RPMI8226 (cell line): ENCODE measurements at regions not wholly inside any gene's neighbourhood (a gene's known extent, or its start where the extent isn't known, plus 50 kb on each side); places are given as distances from the start of the nearest gene placed in this dataset.
"Not testable (repeated sequence)": the region's sequence is repeated elsewhere in the genome, so short reads cannot be mapped to it uniquely, and the experiment has no call there.

Source experiments
- DNase-seq: peaks from one replicate; pipeline ENCODE4 v3.0.0-alpha.2; 2015

DNA sequence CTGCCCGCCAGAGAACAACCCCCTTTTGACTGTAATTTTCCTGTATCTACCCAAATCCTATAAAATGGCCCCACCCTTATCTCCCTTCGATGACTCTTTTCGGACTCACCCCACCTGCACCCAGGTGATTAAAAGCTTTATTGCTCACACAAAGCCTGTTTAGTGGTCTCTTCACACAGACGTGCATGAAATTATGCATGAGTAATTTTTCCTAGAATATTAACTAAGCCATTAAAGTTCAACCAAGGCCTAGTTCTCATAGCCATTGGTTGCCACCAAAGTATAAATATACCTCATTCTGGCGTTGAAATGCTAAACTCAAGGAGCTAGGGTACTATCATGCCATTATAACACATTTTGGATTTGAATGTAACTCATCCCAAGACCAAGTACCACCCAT lies 243.9 kb downstream of the ZNF608 start:
- DNase-seq = no peak

DNA sequence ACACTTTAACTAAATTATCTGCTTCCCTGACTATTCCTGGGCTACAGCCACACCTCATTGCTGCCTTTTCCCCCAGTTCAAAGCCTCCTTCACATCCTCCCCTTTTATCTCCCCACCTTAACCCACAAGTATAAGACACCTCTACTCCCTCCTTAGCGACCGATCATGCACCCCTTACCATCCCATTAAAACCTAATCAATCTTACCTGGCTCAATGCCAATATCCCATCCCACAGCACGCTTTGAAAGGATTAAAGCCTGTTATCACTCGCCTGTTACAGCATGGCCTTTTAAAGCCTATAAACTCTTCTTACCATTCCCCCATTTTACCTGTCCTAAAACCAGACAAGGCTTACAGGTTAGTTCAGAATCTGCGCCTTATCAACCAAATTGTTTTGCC lies 246.6 kb downstream of the ZNF608 start:
- not testable (repeated sequence) for DNase-seq

DNA sequence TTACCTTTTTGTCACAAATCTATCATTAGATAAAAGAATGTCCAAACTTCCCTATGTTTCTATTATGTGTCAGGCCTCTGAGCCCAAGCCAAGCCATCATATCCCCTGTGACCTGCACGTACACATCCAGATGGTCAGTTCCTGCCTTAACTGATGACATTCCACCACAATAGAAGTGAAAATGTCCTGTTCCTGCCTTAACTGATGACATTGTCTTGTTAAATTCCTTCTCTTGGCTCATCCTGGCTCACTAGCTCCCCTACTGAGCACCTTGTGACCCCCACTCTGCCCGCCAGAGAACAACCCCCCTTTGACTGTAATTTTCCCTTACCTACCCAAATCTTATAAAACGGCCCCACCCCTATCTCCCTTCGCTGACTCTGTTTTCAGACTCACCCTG lies 249.5 kb downstream of the ZNF608 start:
- not testable (repeated sequence) for DNase-seq

DNA sequence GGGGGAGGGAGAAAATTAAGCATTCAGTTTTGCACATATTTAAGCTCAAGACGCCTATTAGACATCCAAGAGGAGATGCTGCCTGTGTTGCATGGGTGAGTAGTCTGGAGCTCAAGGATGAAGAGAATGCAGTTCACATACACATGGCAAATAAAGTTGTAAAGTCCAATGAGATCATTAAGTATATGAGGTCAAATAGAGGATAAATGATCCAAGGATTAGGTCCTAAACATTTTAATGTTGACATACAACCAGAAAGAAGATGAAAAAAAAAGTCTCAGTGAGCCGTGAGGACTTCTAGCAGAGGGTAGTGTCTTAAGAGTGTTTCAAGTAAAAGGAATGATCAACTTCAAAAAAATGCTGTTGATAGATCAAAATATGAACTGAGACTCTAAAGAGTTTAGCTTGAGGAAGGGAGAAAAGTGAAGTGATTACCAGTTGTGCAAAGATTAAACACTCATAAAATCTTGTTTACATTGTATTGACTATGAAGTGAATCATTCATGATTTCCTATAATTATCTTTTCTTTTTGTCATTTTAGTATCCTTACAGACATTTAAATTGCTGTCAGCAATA lies 251.8 kb downstream of the ZNF608 start:
- DNase-seq = no peak

DNA sequence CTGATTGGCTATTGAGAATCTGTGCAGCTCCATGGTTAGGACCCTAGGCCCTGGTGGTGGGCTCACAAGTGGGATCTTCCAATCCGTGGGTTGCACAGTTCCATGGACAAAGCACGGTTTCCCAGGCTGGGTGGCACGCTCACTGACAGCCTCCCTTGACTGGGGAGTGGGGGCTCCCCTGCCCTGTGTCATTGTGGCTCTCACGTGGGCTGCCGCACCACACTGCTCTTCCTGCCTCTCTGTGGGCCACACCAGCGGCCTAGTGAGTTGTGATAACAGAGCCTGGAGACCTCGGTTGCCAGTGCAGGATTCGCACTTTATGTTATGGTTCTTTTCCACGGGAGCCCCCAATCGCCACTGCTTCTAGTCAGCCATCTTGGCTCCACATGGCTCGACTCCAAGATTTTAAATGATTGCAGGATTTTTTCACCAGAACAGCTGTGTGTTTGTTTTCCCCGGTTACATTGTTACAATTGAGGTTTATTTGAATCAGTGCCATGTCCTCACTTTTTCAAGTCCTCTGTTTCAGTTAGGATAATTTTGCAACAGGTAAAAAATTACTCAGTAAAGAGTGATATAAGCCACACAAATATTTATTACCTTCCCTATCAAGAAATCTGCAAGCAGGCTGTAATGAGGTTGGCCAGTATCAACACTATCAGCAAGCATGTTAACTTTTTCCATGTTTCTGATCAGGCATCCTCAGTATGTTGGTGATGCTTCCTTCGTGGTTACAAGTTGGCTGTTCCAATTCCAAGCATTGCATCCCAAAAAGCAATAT lies 253.8 kb downstream of the ZNF608 start:
- no peak for DNase-seq

GRCh38 chr5:124490315-124490714 lies 256.1 kb downstream of the ZNF608 start:
- DNase-seq = not testable (repeated sequence)

DNA sequence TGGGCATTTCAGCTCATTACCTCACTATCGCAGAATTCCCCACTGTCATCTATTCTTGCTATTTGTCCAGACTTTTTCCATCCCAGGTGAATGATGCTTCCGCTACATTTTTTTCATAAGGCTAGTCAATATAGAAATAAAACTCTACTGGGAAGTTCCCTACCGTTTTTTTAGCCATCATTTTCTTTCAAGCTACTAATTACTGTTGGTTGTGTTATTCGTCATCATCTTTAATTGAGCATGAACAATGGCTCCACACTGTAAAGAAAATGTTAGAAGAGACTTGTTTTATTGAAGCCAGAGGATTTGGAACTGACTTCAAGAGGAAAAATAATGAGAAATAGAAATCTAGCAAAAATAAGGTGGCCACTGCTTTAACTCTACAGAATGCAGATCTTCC lies 265.0 kb downstream of the ZNF608 start:
- DNase-seq = no peak

DNA sequence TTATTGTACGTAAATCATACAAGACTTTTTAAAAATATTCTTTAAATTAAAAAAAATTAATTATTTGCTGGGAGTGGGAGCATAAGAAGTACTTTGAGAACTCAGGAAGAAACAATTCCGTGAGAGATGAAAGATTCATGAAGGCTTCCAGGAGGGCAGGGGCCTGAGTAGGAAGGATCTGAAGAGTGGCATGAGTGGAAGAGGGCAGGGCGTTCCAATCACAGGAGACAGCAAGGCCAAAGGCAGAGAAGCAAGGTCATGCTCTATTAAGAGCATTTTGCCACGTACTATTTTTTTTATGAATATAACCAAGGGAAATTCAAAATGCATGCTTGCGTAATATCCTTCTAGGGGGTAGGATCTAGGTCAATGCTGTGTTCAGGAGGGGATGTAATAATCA lies 265.5 kb downstream of the ZNF608 start:
- DNase-seq = no peak

DNA sequence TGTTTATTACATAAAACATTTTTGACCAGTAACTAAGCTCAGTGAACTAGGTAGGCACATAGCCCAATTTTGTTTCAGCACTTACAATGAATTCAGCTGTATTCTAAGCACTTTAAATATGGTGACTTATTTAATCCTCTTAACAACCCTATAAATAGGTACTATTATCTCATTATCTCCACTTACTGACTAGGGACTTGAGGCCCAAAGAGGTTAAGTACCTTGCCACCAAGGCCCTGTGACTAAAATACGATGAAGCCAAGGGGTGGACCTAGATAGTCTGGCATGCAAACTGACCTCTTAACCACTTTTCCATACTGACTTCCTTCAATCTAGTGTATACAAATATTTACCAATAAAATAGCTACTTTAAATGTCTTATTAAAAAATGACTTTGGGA lies 266.4 kb downstream of the ZNF608 start:
- no peak for DNase-seq

DNA sequence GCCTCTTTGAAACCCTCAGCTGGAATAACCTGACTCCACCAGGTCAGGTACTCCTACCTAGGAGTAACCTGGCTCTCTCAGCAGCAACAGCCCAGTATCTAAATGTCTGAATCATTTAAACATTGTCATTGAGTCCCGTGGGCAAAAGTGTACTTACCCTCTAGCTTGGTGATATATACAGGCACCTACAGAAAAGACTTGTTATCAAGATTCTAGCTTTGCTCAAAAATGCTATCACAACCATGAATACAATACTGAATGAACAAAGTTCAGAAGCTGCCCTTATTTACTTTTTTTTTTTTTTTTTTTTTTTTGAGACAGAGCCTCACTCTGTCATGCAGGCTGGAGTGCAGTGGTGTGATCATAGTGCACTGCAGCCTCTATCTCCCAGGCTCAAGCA lies 268.2 kb downstream of the ZNF608 start:
- DNase-seq = no peak

- no peak for DNase-seq
These were observed 268.9 kb downstream of the ZNF608 start for GRCh38 chr5:124477577-124477976.

- no peak for DNase-seq
These were observed 269.4 kb downstream of the ZNF608 start for GRCh38 chr5:124477062-124477461.

GRCh38 chr5:124474528-124475215 lies 271.8 kb downstream of the ZNF608 start:
- DNase-seq = no peak

DNA sequence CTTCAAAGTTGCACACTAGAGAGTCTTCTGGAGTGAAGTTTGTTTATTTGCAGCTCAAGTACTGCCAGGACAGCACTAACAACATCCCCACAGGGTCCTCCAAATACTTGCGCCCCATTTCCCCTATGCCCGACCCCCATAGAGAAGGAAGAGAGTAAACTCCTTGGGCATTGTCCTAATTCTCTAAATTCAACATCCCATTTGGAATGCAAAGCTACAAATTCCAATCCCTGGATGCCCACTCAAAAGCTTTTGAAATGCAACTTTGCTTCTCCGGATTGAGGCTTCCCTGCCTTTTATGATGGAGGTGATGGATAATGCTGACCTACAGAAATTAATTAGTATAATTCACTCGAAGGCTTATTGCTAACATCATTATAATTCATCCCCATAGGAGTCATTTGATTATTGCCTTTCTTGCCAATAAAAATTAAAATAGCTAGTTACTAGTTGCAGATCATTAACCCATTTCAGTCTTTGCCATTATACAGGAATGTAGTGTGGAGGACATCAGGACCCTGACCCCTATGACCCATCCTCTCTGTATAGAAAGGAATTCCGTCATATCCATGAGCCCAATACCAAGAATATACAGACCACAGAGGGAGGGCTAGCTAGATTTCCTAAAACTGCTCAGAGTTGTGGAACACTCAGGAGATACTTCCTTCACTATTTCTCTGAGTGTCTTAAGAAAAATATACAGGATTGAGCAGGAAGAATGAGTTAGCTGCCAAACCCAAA lies 277.6 kb downstream of the ZNF608 start:
- no peak for DNase-seq

- DNase-seq = no peak
These were observed 278.7 kb downstream of the ZNF608 start for GRCh38 chr5:124467745-124468144.

DNA sequence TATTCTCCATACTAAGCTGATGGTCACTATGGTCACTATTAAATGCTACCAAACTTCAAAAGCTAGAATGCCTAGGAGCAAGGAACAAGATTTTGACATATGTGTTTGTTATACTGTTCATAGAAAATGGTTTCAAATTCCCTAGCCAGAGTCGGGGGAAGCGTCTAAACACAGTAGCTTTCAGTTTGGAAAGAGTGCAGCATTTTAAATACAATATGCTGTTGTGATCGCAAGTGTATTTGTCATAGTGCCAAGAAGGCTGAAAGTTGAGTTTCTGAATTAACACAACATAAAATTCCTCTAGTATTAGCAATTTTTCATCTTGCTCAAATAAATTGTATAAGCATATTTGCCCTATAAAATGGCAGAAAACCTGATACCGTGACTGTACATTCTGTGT lies 280.4 kb downstream of the ZNF608 start:
- no peak for DNase-seq

- DNase-seq = no peak
These were observed 282.6 kb downstream of the ZNF608 start for GRCh38 chr5:124463851-124464250.

DNA sequence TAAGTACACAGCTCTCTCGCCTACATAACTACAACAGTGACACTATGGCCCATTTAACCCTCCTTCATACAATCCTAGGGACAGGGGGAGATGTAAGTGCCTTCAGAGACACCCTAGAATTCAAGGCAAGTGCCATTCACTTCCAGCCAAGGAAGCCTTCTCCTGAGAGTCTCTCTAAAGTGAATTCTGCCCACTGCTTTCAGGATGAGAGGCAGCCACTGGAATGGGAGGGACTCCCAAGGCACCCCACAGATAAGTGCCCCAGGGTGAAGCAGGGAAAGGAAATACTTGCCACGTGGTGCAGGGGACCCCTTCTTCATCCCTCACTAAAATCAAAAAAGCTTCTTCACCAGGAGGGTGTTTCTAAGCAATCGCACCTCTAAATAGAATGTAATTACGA lies 283.7 kb downstream of the ZNF608 start:
- no peak for DNase-seq

DNA sequence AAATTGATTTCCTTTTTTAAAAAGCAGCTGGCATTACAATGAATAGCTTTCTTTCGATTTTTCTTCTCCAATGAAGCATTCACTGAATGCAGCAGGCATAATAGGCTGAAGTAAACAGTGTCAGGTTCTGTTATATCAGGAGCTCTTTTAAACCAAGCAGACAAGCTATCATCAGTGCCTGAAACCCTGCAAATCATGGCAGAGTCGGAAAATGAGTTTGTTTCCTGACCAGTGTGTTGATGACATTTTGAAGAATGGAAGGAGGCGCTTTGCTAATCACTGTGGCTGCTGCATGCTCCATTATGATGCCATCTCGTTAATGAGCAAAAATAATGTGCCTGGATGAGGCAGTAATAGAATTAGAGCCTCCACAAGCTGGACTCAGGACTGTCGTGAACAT lies 284.5 kb downstream of the ZNF608 start:
- DNase-seq = no peak

GRCh38 chr5:124461157-124461556 lies 285.3 kb downstream of the ZNF608 start:
- DNase-seq = no peak

DNA sequence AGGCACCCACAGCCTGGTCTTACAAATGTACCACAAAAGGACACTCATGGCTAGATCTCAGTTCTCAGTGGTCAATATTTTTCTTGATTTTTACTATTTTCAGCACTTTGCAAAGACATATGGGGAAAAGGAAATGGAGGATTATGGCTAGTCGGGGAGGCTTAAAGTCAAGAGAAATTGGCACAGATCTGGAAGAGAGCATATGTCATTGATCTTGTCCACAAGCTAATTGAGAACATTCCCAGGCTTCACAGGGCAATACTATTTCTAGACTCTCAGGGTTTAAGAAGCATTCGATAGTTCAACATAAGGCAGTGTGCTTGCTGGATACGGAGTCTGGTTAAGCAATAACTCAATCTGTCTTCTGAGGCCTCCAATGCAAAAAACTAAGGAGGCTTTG lies 285.8 kb downstream of the ZNF608 start:
- DNase-seq = no peak

- no peak for DNase-seq
These were observed 286.5 kb downstream of the ZNF608 start for GRCh38 chr5:124459984-124460383.

DNA sequence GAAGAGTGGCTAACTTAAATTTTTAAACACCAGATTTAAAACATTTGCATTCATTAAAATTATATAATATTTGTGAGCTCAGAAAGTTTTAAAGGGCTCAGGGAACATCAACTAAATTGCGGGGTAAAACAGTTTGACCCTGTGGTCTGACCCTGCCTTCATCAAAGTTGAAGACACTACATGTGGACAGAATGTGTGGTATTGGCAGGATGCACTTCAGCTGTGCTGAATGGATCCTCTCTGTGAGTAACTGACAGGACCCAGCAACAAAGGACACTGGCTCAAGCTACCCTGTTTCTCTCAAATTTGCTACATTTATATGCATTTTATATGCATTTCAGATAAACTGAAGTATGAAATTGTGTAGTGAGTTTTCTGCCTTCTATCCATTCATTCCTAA lies 288.5 kb downstream of the ZNF608 start:
- DNase-seq = no peak

DNA sequence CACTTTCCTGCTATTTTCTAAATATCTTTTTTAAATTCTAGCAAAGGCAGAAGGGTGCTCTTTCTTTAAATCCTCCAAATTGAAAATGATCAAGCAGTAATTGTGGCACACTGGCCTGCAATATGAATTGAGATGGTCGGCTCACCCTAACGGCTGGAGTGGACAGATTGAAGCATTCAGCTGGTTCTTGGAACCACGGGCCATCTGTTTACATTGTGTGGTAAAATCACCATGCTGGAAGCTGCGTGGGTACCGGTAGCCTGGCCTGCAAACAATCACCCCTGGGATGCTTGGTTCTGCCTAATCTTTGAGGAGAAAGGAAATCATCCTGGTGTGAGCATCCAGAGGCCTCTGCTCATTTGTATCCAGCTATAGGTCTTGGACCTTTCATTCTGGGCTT lies 289.3 kb downstream of the ZNF608 start:
- no peak for DNase-seq
